Fibroblast of skin of back (primary cell): ENCODE measurements at regions not wholly inside any gene's neighbourhood (a gene's known extent, or its start where the extent isn't known, plus 50 kb on each side); places are given as distances from the start of the nearest gene placed in this dataset.
"Not testable (repeated sequence)": the region's sequence is repeated elsewhere in the genome, so short reads cannot be mapped to it uniquely, and the experiment has no call there.

Experiments
- DNase-seq: peaks from one replicate; pipeline ENCODE4 v3.0.0-alpha.2; 2013

GRCh38 chr10:33007731-33008381 lies 49.8 kb upstream of the ITGB1 start:
- DNase-seq = not testable (repeated sequence)
